H1 (cell line): ENCODE measurements at regions not wholly inside any gene's neighbourhood (a gene's known extent, or its start where the extent isn't known, plus 50 kb on each side); places are given as distances from the start of the nearest gene placed in this dataset.

Experiments used
- GABPA ChIP-seq: IDR thresholded peaks from 2 replicates; pipeline ENCODE4 v1.6.1; 2011; ENCODE audit warnings: mild to moderate bottlenecking, low read length, moderate library complexity, borderline replicate concordance; ENCODE audit not compliant: insufficient read depth

DNA sequence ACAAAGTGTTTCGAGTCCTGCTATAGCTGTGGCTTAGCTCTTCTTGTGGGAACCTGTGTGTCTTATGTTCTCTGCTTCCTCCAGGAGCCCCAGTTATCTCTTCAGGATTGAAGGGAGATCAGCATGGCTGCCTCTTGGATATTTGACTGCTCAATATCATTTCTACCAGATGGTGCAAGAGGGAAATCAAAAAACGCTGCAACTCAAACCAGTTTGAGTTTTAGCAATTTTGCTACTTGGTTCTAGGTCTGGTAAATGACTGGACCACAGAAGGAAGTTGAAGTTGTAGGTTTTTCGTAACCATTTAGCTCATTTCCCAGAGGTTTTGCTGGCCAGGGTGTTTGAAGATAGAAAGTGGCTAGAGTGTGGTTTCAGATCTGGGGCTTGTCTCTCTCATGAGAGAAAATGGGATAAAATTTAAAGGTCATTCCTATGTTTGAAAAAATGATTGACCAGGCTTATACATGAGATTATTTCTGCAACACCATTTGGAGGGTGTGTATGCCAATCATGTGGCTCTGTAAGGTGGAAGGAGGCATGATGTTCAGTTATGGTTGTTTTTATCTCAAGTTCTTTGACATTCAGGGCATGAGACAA lies 210.4 kb downstream of the SPRY1 start (continued):
- TF ChIP-seq GABPA: no peak
